Kidney (tissue), 13 donors: ENCODE measurements at regions not wholly inside any gene's neighbourhood (a gene's known extent, or its start where the extent isn't known, plus 50 kb on each side); places are given as distances from the start of the nearest gene placed in this dataset.

Experiments
- DNase-seq, 5 donors: peaks; one replicate each; pipeline ENCODE4 v3.0.0-alpha.2; 2013 to 2020
- FAIRE-seq: peaks from 2 replicates; lab custom pipeline; 2012; peaks lifted over from hg19 to GRCh38; lab: Jason Lieb, UNC
- H3K27ac ChIP-seq, 2 donors: one replicate each; pipeline ENCODE4 v1.7.0; 2013; ENCODE audit warnings: low read depth in 2 of 2, low read length in 2 of 2, inconsistent platforms in 1 of 2
- H3K27me3 ChIP-seq: one replicate; pipeline ENCODE4 v1.7.1; 2013; ENCODE audit warnings: low read length, inconsistent platforms; ENCODE audit not compliant: control insufficient read depth, insufficient read depth
- H3K36me3 ChIP-seq, 3 donors: one replicate each; pipeline versions ENCODE4 v1.7.0 to v1.7.1; 2013; ENCODE audit warnings: low read length in 3 of 3, control low read depth in 1 of 3, inconsistent platforms in 1 of 3; ENCODE audit not compliant: insufficient read depth in 3 of 3, control insufficient read depth in 2 of 3
- H3K4me1 ChIP-seq, 3 donors: one replicate each; pipeline versions ENCODE4 v1.7.0 to v1.7.1; 2013; ENCODE audit warnings: low read length in 3 of 3, inconsistent platforms in 1 of 3, low read depth in 1 of 3; ENCODE audit not compliant: control insufficient read depth in 2 of 3, insufficient read depth in 2 of 3
- H3K4me3 ChIP-seq, 3 donors: one replicate each; pipeline versions ENCODE4 v1.7.0 to v1.8.1; 2013; ENCODE audit warnings: low read length in 3 of 3, control low read depth in 1 of 3, inconsistent platforms in 1 of 3
- H3K9ac ChIP-seq, 3 donors: one replicate each; pipeline versions ENCODE4 v1.7.0 to v1.7.1; 2013; ENCODE audit warnings: low read length in 3 of 3, control low read depth in 1 of 3, inconsistent platforms in 1 of 3
- H3K9me3 ChIP-seq, 3 donors: one replicate each; pipeline versions ENCODE4 v1.7.0 to v1.7.1; 2013; ENCODE audit warnings: low read length in 3 of 3, control low read depth in 1 of 3, inconsistent platforms in 1 of 3; ENCODE audit not compliant: control insufficient read depth in 2 of 3, insufficient read depth in 1 of 3
- CTCF ChIP-seq: IDR thresholded peaks from 3 replicates; pipeline ENCODE4 v1.5.1; 2012; ENCODE audit warnings: mild to moderate bottlenecking, moderate library complexity, borderline replicate concordance; ENCODE audit not compliant: insufficient read depth; ENCODE audit errors: extremely low read depth
- intact Hi-C: fragments of 100-400 bp; cut with DNase I; formaldehyde crosslinking; loops from one replicate; pipeline ENCODE4 v1.11.1; 2022
- donor health status: control.
- donor health status: control.
- donor health status: control.
- donor health status: control.
- donor health status: control.
- donor health status: DM: yes; HTN: yes; CAD: no.
- donor health status: Normal renal cell carcinoma (clear cell type).

GRCh38 chr15:69599271-69599670, 146.7 kb downstream of the RPLP1 start:
- Histone ChIP-seq H3K9me3 (no peaks in the 10 kb centered on the region), H3K9ac (no peak overlapping the region), H3K27me3 (no peaks in the 10 kb centered on the region), H3K4me1 (peaks cover 5 to 12% (median 10%) of the 10 kb centered on the region in 3 donors), H3K36me3 (no peaks in the 10 kb centered on the region), H3K27ac (no peak overlapping the region), H3K4me3 (no peak overlapping the region)
- FAIRE-seq, result no peak
- no peak for TF ChIP-seq CTCF
- intact Hi-C loops, result no loop called here
- no peak for DNase-seq

GRCh38 chr15:69600556-69601085, 148.0 kb downstream of the RPLP1 start:
- no peak overlapping the region for H3K27ac ChIP-seq
- no peaks in the 10 kb centered on the region for H3K36me3 ChIP-seq
- no peak overlapping the region for H3K9ac ChIP-seq
- H3K4me1 ChIP-seq, result peaks cover 0 to 4% (median under 1%) of the 10 kb centered on the region in 3 donors
- no peaks in the 10 kb centered on the region for H3K27me3 ChIP-seq
- intact Hi-C loops, result no loop called here
- no peak for TF ChIP-seq CTCF
- no peak for DNase-seq
- FAIRE-seq, result no peak
- no peaks in the 10 kb centered on the region for H3K9me3 ChIP-seq
- no peak overlapping the region for H3K4me3 ChIP-seq

GRCh38 chr15:69601711-69602504, 149.3 kb downstream of the RPLP1 start:
- no peak for TF ChIP-seq CTCF
- Histone ChIP-seq H3K4me3 (no peak overlapping the region), H3K27me3 (no peaks in the 10 kb centered on the region), H3K4me1 (no peaks in the 10 kb centered on the region), H3K36me3 (no peaks in the 10 kb centered on the region), H3K9ac (no peak overlapping the region), H3K27ac (no peak overlapping the region), H3K9me3 (no peaks in the 10 kb centered on the region)
- intact Hi-C loops, result no loop called here
- FAIRE-seq (no peak), DNase-seq (no peak)
